HG02571 (cell line): ENCODE measurements at regions not wholly inside any gene's neighbourhood (a gene's known extent, or its start where the extent isn't known, plus 50 kb on each side); places are given as distances from the start of the nearest gene placed in this dataset.

Experiments
- ATAC-seq: cut with Tn5 transposase; IDR thresholded peaks from one replicate; pipeline ENCODE4 v1.9.1; 2021; ENCODE audit warnings: mild to moderate bottlenecking, moderate library complexity; ENCODE audit not compliant: unreplicated experiment

- ATAC-seq = no peak
Measured at GRCh38 chr18:72470391-72470790, 73.8 kb downstream of the CBLN2 start.

- ATAC-seq = no peak
Measured at GRCh38 chr18:72468021-72468710, 76.0 kb downstream of the CBLN2 start.

GRCh38 chr18:72460210-72460680, 83.9 kb downstream of the CBLN2 start:
- ATAC-seq = no peak

- ATAC-seq = no peak
Measured at GRCh38 chr18:72458271-72458670, 85.9 kb downstream of the CBLN2 start.

GRCh38 chr18:72456802-72457201, 87.3 kb downstream of the CBLN2 start:
- ATAC-seq = no peak

- no peak for ATAC-seq
Measured at GRCh38 chr18:72452328-72452727, 91.8 kb downstream of the CBLN2 start.

GRCh38 chr18:72444798-72445155, 99.4 kb downstream of the CBLN2 start:
- no peak for ATAC-seq

GRCh38 chr18:72444111-72444797, 99.9 kb downstream of the CBLN2 start:
- no peak for ATAC-seq

GRCh38 chr18:72436401-72436800, 107.7 kb downstream of the CBLN2 start:
- no peak for ATAC-seq

GRCh38 chr18:72433756-72434155, 110.4 kb downstream of the CBLN2 start:
- ATAC-seq = no peak

- no peak for ATAC-seq
Measured at GRCh38 chr18:72427721-72428120, 116.4 kb downstream of the CBLN2 start.

GRCh38 chr18:72419914-72420313, 124.2 kb downstream of the CBLN2 start:
- no peak for ATAC-seq

- no peak for ATAC-seq
Measured at GRCh38 chr18:72412927-72413326, 131.2 kb downstream of the CBLN2 start.

- no peak for ATAC-seq
Measured at GRCh38 chr18:72411261-72411660, 132.9 kb downstream of the CBLN2 start.

GRCh38 chr18:72410399-72410798, 133.7 kb downstream of the CBLN2 start:
- ATAC-seq = no peak

GRCh38 chr18:72409903-72410302, 134.2 kb downstream of the CBLN2 start:
- no peak for ATAC-seq

GRCh38 chr18:72407048-72407447, 137.1 kb downstream of the CBLN2 start:
- ATAC-seq = no peak

GRCh38 chr18:72391951-72392350, 152.2 kb downstream of the CBLN2 start:
- ATAC-seq = no peak

- ATAC-seq = no peak
Measured at GRCh38 chr18:72391427-72391826, 152.7 kb downstream of the CBLN2 start.

- no peak for ATAC-seq
Measured at GRCh38 chr18:72378016-72378415, 166.1 kb downstream of the CBLN2 start.

- ATAC-seq = no peak
Measured at GRCh38 chr18:72376256-72376655, 167.9 kb downstream of the CBLN2 start.

GRCh38 chr18:72375618-72376017, 168.5 kb downstream of the CBLN2 start:
- ATAC-seq = no peak

GRCh38 chr18:72372076-72372475, 172.1 kb downstream of the CBLN2 start:
- no peak for ATAC-seq
